HepG2 (cell line): ENCODE measurements at regions not wholly inside any gene's neighbourhood (a gene's known extent, or its start where the extent isn't known, plus 50 kb on each side); places are given as distances from the start of the nearest gene placed in this dataset.

Experiments used
- ATAC-seq: fragments of 200-7000 bp; cut with Tn5 transposase; 3 replicates; pipeline ENCODE4 v1.9.1; 2020; ENCODE audit warnings: mild to moderate bottlenecking, moderate library complexity
- BruUV-seq: library from RNA; stranded (reverse); fragments of 400-500 nt; replicated peaks from 2 replicates; lab custom pipeline; 2021; lab: Mats Ljungman, UMichigan
- CTCF ChIA-PET: fragments of 300-600 bp; formaldehyde crosslinking; extraction: SDS; loops from one replicate; lab custom pipeline; 2021; ENCODE audit warnings: low total read pairs, inconsistent platforms, low intra/inter-chr PET ratio; lab: Yijun Ruan, JAX
- POLR2A ChIA-PET: fragments of 350-600 bp; sonication (Branson Sonifier 250); formaldehyde crosslinking; loops from one replicate; lab custom pipeline; 2020; ENCODE audit warnings: antibody characterized with exemption, inconsistent platforms; lab: Yijun Ruan, JAX
- DNase-seq: peaks from one replicate; pipeline ENCODE4 v3.0.0-alpha.2; 2015; ENCODE audit warnings: low spot score
- FAIRE-seq: peaks from 3 replicates; lab custom pipeline; 2011; peaks lifted over from hg19 to GRCh38; lab: Jason Lieb, UNC
- H2AFZ ChIP-seq: one replicate; pipeline ENCODE4 v1.6.1; 2011; ENCODE audit warnings: low read length, inconsistent platforms
- H3K27ac ChIP-seq: fragments of 300-600 bp; 3 replicates; pipeline ENCODE4 v1.8.0; 2011; ENCODE audit warnings: mixed run types, mild to moderate bottlenecking, mixed read lengths, low read length, inconsistent platforms; ENCODE audit not compliant: insufficient read depth; ENCODE audit errors: extremely low read length
- H3K27me3 ChIP-seq, 2 experiments: fragments of 200-600 bp in 1 of 2; 2 replicates in 1 of 2; 3 replicates in 1 of 2; pipeline versions ENCODE4 v1.6.0 to v1.8.0; 2011; ENCODE audit warnings: low read length in 2 of 2, mild to moderate bottlenecking in 2 of 2, moderate library complexity in 2 of 2, inconsistent platforms in 1 of 2; ENCODE audit not compliant: insufficient read depth in 2 of 2, control insufficient read depth in 1 of 2
- H3K36me3 ChIP-seq, 2 experiments: fragments of 200-600 bp in 1 of 2; replicated peaks in 1 of 2; 2 replicates in 1 of 2; 3 replicates in 1 of 2; pipeline versions ENCODE4 v1.5.1 to v1.8.0; 2011; ENCODE audit warnings: low read length in 2 of 2, inconsistent platforms in 1 of 2; ENCODE audit not compliant: insufficient read depth in 2 of 2, control insufficient read depth in 1 of 2
- H3K4me1 ChIP-seq: 2 replicates; pipeline ENCODE4 v1.5.1; 2012; ENCODE audit warnings: low read length, inconsistent platforms; ENCODE audit not compliant: insufficient read depth
- H3K4me2 ChIP-seq: 2 replicates; pipeline ENCODE4 v1.6.0; 2011; ENCODE audit warnings: low read depth, low read length, inconsistent platforms
- H3K4me3 ChIP-seq, 3 experiments: fragments of 200-600 bp in 1 of 3; sonication (generic), shearing (Covaris generic) in 1 of 3; replicated peaks in 1 of 3; 2 replicates each; pipeline ENCODE4 v1.5.1; 2011 to 2016; ENCODE audit warnings: low read length in 3 of 3, inconsistent platforms in 2 of 3, low read depth in 2 of 3, mild to moderate bottlenecking in 2 of 3, control low read depth in 1 of 3, mixed read lengths in 1 of 3; ENCODE audit not compliant: insufficient read depth in 1 of 3
- H3K79me2 ChIP-seq: one replicate; pipeline ENCODE4 v1.6.1; 2011; ENCODE audit warnings: low read length, inconsistent platforms; ENCODE audit not compliant: insufficient read depth
- H3K9ac ChIP-seq: 2 replicates; pipeline ENCODE4 v1.6.0; 2011; ENCODE audit warnings: mild to moderate bottlenecking, low read depth, low read length, inconsistent platforms; ENCODE audit not compliant: insufficient read depth
- H3K9me3 ChIP-seq: 2 replicates; pipeline ENCODE4 v1.5.1; 2012; ENCODE audit warnings: mild to moderate bottlenecking, low read length
- H4K20me1 ChIP-seq: 2 replicates; pipeline ENCODE4 v1.6.0; 2011; ENCODE audit warnings: inconsistent platforms, mild to moderate bottlenecking, low read length, moderate library complexity; ENCODE audit not compliant: insufficient read depth
- HMGA1 ChIP-seq: sonication (generic); formaldehyde crosslinking; conservative IDR thresholded peaks from 2 replicates; pipeline ENCODE4 v1.4.0; 2020; ENCODE audit warnings: missing genetic modification reagents
- ZNF160 ChIP-seq: sonication (generic); formaldehyde crosslinking; IDR thresholded peaks from 2 replicates; pipeline ENCODE4 v1.8.0; 2022; ENCODE audit warnings: mild to moderate bottlenecking, inconsistent platforms, missing genetic modification reagents
- WGBS: methylation state at CpG from one replicate; pipeline ENCODE4 v1.1.6; 2017; ENCODE audit warnings: low lambda C conversion rate; 5-methylcytosine and 5-hydroxymethylcytosine counted together
- in situ Hi-C: cut with HindIII; loops from 2 replicates; pipeline ENCODE4 v1.10.0; 2017; ENCODE audit warnings: low pct_unique_long_range_greater_than_20kb; ENCODE audit not compliant: extremely low pct_ligation_motif_present
- intact Hi-C: fragments of 100-400 bp; cut with micrococcal nuclease; formaldehyde crosslinking; loops from one replicate; pipeline ENCODE4 v1.10.0; 2022; ENCODE audit not compliant: unreplicated experiment
- TF ChIP-seq, protein P1 (sequence below): sonication (generic); formaldehyde crosslinking; IDR thresholded peaks from 2 replicates; pipeline ENCODE4 v1.4.0; 2020; ENCODE audit warnings: missing genetic modification reagents
- TF ChIP-seq, protein P2 (sequence below): sonication (generic); formaldehyde crosslinking; IDR thresholded peaks from 2 replicates; pipeline ENCODE4 v1.4.0; 2020; ENCODE audit warnings: missing genetic modification reagents, borderline replicate concordance
- TF ChIP-seq, protein P3 (sequence below): IDR thresholded peaks from 2 replicates; pipeline ENCODE4 v1.6.1; 2018; ENCODE audit warnings: missing genetic modification reagents, mild to moderate bottlenecking, missing compliant biosample characterization
- TF ChIP-seq, protein P4 (sequence below): sonication (generic); formaldehyde crosslinking; IDR thresholded peaks from 2 replicates; pipeline ENCODE4 v1.4.0; 2020; ENCODE audit warnings: missing genetic modification reagents
- TF ChIP-seq, protein P5 (sequence below): sonication (generic); formaldehyde crosslinking; IDR thresholded peaks from 2 replicates; pipeline ENCODE4 v1.8.0; 2022; ENCODE audit warnings: missing genetic modification reagents, mild to moderate bottlenecking, inconsistent platforms, borderline replicate concordance
- TF ChIP-seq, protein P6 (sequence below): sonication (generic); formaldehyde crosslinking; IDR thresholded peaks from 2 replicates; pipeline ENCODE4 v1.4.0; 2020; ENCODE audit warnings: mild to moderate bottlenecking, missing genetic modification reagents

DNA sequence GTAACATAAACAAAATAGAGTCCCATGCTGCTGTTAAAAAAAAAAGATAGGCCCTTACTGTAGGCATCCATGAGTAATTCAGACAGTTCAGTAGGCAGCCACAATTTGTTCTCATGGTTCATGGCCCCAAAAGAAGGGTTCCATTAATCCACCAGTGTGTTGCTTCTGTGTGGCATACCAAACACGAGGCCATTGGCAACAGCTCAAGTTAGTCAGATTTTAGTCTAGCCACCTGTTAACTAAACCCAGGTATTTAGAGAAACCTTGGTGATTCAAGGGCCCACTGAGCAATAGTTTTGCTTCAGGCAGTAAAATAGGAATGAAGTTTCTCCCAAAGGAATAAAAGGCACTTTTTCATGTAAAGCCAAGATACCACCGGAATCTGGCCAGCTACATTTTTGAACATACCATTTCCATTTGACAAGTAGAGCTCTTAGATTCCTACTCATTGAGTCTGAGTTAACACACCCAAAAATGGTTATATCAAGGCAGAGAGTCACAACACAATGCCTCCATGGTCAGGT lies 80.1 kb upstream of the SRD5A2 start:
- 0% methylated on average over 2 of the region's 2 CpGs for WGBS
- no peak for FAIRE-seq
- in situ Hi-C loops: no loop called here
- BruUV-seq: no TSS peak
- no peak for ATAC-seq
- H3K36me3 ChIP-seq: no peaks in the 10 kb centered on the region
- no peak overlapping the region for H3K4me3 ChIP-seq
- H3K27me3 ChIP-seq: 0 out of 5 replicates have a peak, but pooled peaks cover 0 to 6% of the 10 kb centered on the region in 2 experiments
- POLR2A ChIA-PET: no interaction called here
- no peak for DNase-seq
- no peaks in the 10 kb centered on the region for H4K20me1 ChIP-seq
- H3K4me1 ChIP-seq: no peaks in the 10 kb centered on the region
- H3K79me2 ChIP-seq: no peaks in the 10 kb centered on the region
- intact Hi-C loops: no loop called here
- no peak overlapping the region for H3K9ac ChIP-seq
- H2AFZ ChIP-seq: no peak overlapping the region
- TF ChIP-seq HMGA1 (no peak), ZNF160 (CRISPR knock-in tag) (no peak)
- TF ChIP-seq, protein P1, sequence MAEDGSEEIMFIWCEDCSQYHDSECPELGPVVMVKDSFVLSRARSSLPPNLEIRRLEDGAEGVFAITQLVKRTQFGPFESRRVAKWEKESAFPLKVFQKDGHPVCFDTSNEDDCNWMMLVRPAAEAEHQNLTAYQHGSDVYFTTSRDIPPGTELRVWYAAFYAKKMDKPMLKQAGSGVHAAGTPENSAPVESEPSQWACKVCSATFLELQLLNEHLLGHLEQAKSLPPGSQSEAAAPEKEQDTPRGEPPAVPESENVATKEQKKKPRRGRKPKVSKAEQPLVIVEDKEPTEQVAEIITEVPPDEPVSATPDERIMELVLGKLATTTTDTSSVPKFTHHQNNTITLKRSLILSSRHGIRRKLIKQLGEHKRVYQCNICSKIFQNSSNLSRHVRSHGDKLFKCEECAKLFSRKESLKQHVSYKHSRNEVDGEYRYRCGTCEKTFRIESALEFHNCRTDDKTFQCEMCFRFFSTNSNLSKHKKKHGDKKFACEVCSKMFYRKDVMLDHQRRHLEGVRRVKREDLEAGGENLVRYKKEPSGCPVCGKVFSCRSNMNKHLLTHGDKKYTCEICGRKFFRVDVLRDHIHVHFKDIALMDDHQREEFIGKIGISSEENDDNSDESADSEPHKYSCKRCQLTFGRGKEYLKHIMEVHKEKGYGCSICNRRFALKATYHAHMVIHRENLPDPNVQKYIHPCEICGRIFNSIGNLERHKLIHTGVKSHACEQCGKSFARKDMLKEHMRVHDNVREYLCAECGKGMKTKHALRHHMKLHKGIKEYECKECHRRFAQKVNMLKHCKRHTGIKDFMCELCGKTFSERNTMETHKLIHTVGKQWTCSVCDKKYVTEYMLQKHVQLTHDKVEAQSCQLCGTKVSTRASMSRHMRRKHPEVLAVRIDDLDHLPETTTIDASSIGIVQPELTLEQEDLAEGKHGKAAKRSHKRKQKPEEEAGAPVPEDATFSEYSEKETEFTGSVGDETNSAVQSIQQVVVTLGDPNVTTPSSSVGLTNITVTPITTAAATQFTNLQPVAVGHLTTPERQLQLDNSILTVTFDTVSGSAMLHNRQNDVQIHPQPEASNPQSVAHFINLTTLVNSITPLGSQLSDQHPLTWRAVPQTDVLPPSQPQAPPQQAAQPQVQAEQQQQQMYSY (CRISPR knock-in tag): no peak
- TF ChIP-seq, protein P2, sequence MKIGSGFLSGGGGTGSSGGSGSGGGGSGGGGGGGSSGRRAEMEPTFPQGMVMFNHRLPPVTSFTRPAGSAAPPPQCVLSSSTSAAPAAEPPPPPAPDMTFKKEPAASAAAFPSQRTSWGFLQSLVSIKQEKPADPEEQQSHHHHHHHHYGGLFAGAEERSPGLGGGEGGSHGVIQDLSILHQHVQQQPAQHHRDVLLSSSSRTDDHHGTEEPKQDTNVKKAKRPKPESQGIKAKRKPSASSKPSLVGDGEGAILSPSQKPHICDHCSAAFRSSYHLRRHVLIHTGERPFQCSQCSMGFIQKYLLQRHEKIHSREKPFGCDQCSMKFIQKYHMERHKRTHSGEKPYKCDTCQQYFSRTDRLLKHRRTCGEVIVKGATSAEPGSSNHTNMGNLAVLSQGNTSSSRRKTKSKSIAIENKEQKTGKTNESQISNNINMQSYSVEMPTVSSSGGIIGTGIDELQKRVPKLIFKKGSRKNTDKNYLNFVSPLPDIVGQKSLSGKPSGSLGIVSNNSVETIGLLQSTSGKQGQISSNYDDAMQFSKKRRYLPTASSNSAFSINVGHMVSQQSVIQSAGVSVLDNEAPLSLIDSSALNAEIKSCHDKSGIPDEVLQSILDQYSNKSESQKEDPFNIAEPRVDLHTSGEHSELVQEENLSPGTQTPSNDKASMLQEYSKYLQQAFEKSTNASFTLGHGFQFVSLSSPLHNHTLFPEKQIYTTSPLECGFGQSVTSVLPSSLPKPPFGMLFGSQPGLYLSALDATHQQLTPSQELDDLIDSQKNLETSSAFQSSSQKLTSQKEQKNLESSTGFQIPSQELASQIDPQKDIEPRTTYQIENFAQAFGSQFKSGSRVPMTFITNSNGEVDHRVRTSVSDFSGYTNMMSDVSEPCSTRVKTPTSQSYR: no peak
- TF ChIP-seq, protein P3, sequence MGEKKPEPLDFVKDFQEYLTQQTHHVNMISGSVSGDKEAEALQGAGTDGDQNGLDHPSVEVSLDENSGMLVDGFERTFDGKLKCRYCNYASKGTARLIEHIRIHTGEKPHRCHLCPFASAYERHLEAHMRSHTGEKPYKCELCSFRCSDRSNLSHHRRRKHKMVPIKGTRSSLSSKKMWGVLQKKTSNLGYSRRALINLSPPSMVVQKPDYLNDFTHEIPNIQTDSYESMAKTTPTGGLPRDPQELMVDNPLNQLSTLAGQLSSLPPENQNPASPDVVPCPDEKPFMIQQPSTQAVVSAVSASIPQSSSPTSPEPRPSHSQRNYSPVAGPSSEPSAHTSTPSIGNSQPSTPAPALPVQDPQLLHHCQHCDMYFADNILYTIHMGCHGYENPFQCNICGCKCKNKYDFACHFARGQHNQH: no peak
- TF ChIP-seq, protein P4, sequence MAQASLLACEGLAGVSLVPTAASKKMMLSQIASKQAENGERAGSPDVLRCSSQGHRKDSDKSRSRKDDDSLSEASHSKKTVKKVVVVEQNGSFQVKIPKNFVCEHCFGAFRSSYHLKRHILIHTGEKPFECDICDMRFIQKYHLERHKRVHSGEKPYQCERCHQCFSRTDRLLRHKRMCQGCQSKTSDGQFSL (CRISPR knock-in tag): no peak
- TF ChIP-seq, protein P5, sequence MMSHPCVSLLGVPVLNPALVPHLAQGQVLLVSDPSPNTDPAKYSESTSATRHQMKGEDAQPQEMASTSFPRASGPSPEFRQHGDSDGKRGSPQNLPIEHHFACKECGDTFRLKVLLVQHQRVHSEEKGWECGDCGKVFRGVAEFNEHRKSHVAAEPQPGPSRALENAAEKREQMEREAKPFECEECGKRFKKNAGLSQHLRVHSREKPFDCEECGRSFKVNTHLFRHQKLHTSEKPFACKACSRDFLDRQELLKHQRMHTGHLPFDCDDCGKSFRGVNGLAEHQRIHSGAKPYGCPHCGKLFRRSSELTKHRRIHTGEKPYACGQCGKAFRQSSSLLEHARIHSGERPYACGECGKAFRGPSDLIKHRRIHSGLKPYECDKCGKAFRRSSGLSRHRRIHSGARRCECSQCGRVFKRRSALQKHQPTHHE (CRISPR knock-in tag): no peak
- TF ChIP-seq, protein P6, sequence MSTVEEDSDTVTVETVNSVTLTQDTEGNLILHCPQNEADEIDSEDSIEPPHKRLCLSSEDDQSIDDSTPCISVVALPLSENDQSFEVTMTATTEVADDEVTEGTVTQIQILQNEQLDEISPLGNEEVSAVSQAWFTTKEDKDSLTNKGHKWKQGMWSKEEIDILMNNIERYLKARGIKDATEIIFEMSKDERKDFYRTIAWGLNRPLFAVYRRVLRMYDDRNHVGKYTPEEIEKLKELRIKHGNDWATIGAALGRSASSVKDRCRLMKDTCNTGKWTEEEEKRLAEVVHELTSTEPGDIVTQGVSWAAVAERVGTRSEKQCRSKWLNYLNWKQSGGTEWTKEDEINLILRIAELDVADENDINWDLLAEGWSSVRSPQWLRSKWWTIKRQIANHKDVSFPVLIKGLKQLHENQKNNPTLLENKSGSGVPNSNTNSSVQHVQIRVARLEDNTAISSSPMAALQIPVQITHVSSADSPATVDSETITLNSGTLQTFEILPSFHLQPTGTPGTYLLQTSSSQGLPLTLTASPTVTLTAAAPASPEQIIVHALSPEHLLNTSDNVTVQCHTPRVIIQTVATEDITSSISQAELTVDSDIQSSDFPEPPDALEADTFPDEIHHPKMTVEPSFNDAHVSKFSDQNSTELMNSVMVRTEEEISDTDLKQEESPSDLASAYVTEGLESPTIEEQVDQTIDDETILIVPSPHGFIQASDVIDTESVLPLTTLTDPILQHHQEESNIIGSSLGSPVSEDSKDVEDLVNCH (CRISPR knock-in tag): no peak
- TF ChIP-seq, all 625 proteins: peak for 0
- H3K27ac ChIP-seq: no peak overlapping the region
- CTCF ChIA-PET: no interaction called here
- H3K9me3 ChIP-seq: no peaks in the 10 kb centered on the region
- H3K4me2 ChIP-seq: no peak overlapping the region
